OCI-LY1 (cell line): ENCODE measurements at regions not wholly inside any gene's neighbourhood (a gene's known extent, or its start where the extent isn't known, plus 50 kb on each side); places are given as distances from the start of the nearest gene placed in this dataset.

ENCODE experiments used
- H2AFZ ChIP-seq: fragments of 200-600 bp; sonication (generic), shearing (Covaris generic); 2 replicates; pipeline ENCODE4 v1.6.0; 2014; ENCODE audit warnings: antibody characterized with exemption, mild to moderate bottlenecking, low read length
- H3F3A ChIP-seq: fragments of 200-600 bp; sonication (generic), shearing (Covaris generic); 2 replicates; pipeline ENCODE4 v1.6.0; 2014; ENCODE audit warnings: mild to moderate bottlenecking, antibody characterized with exemption, low read length, moderate library complexity; ENCODE audit not compliant: insufficient read depth
- H3K27ac ChIP-seq: fragments of 200-600 bp; sonication (generic); 2 replicates; pipeline ENCODE4 v1.5.1; 2014; ENCODE audit warnings: low read length, mixed run types, mild to moderate bottlenecking, low read depth; ENCODE audit not compliant: poor library complexity, severe bottlenecking
- H3K27me3 ChIP-seq: fragments of 200-600 bp; sonication (generic); 2 replicates; pipeline ENCODE4 v1.6.0; 2014; ENCODE audit warnings: antibody characterized with exemption, mild to moderate bottlenecking, low read length, moderate library complexity; ENCODE audit not compliant: insufficient read depth
- H3K36me3 ChIP-seq: fragments of 200-600 bp; sonication (generic); 2 replicates; pipeline ENCODE4 v1.6.1; 2014; ENCODE audit warnings: mild to moderate bottlenecking, antibody characterized with exemption, low read length, moderate library complexity, mixed read lengths; ENCODE audit not compliant: insufficient read depth
- H3K4me1 ChIP-seq: fragments of 200-600 bp; sonication (generic); 2 replicates; pipeline ENCODE4 v1.5.1; 2014; ENCODE audit warnings: mild to moderate bottlenecking, low read length, moderate library complexity; ENCODE audit not compliant: insufficient read depth, severe bottlenecking
- H3K4me2 ChIP-seq: fragments of 200-600 bp; sonication (generic), shearing (Covaris generic); 2 replicates; pipeline ENCODE4 v1.6.1; 2014; ENCODE audit warnings: low read length
- H3K4me3 ChIP-seq: fragments of 200-600 bp; sonication (generic); 2 replicates; pipeline ENCODE4 v1.5.1; 2014; ENCODE audit warnings: low read length, low read depth, mild to moderate bottlenecking, mixed read lengths; ENCODE audit not compliant: poor library complexity, severe bottlenecking
- H3K79me2 ChIP-seq: fragments of 200-600 bp; shearing (Covaris generic); 2 replicates; pipeline ENCODE4 v1.6.1; 2016; ENCODE audit warnings: mixed run types, low read length, mixed read lengths; ENCODE audit not compliant: insufficient read depth
- H3K9ac ChIP-seq: fragments of 200-600 bp; sonication (generic), shearing (Covaris generic); 2 replicates; pipeline ENCODE4 v1.6.1; 2014; ENCODE audit warnings: mild to moderate bottlenecking, low read length, mixed read lengths
- H3K9me2 ChIP-seq: fragments of 200-600 bp; sonication (generic), shearing (Covaris generic); 2 replicates; pipeline ENCODE4 v1.6.1; 2014; ENCODE audit warnings: low read depth, mild to moderate bottlenecking, low read length, mixed read lengths
- H3K9me3 ChIP-seq: fragments of 200-600 bp; shearing (Covaris generic); 2 replicates; pipeline ENCODE4 v1.6.1; 2014; ENCODE audit warnings: low read length, mixed read lengths
- H4K20me1 ChIP-seq: fragments of 200-600 bp; sonication (generic), shearing (Covaris generic); 2 replicates; pipeline ENCODE4 v1.6.0; 2016; ENCODE audit warnings: mild to moderate bottlenecking, low read length; ENCODE audit not compliant: insufficient read depth
- CTCF ChIP-seq: fragments of 200-600 bp; sonication (generic), shearing (Covaris generic); IDR thresholded peaks from 2 replicates; pipeline ENCODE4 v1.5.1; 2017; ENCODE audit warnings: mild to moderate bottlenecking, antibody characterized with exemption, low read length, moderate library complexity, mixed read lengths
- EZH2 ChIP-seq: fragments of 200-600 bp; sonication (generic), shearing (Covaris generic); IDR thresholded peaks from 2 replicates; pipeline ENCODE4 v1.8.0; 2017; ENCODE audit warnings: borderline replicate concordance, mixed run types, mild to moderate bottlenecking, antibody characterized with exemption, low read length, moderate library complexity, mixed read lengths

GRCh38 chr6:53432318-53433161, 83.8 kb upstream of the ELOVL5 start:
- Histone ChIP-seq H3K9ac (no peak overlapping the region), H3K4me2 (no peak overlapping the region), H2AFZ (no peak overlapping the region), H3K4me1 (no peaks in the 10 kb centered on the region), H3K79me2 (no peaks in the 10 kb centered on the region), H3K9me2 (no peaks in the 10 kb centered on the region), H3K27me3 (no peaks in the 10 kb centered on the region), H3K4me3 (no peak overlapping the region), H3F3A (no peaks in the 10 kb centered on the region), H4K20me1 (no peaks in the 10 kb centered on the region), H3K27ac (no peak overlapping the region), H3K9me3 (no peaks in the 10 kb centered on the region), H3K36me3 (no peaks in the 10 kb centered on the region)
- no peak for TF ChIP-seq CTCF
- TF ChIP-seq EZH2: no peak

DNA sequence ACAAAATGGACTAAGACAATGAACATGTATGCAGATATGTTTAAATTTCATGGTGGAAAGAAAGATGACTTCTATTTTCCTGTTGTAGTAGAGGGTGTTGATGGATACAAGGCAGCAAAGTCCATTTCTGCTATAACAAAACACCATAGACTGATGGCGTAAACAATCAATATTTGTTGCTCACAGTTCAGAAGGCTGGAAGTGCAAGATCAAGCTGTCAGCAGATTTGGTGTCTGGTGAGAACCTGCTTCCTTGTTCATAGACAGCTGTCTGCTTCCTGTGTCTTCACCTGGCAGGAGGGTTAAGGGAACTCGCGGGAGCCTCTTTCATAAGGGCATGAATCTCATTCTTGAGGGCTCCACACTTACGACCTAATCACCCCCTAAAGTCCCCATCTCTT, 83.0 kb upstream of the ELOVL5 start:
- Histone ChIP-seq H3K36me3 (no peaks in the 10 kb centered on the region), H3K4me2 (no peak overlapping the region), H3K4me1 (no peaks in the 10 kb centered on the region), H3K27me3 (no peaks in the 10 kb centered on the region), H3F3A (no peaks in the 10 kb centered on the region), H3K9me2 (no peaks in the 10 kb centered on the region), H3K79me2 (no peaks in the 10 kb centered on the region), H3K4me3 (no peak overlapping the region), H3K9ac (no peak overlapping the region), H4K20me1 (no peaks in the 10 kb centered on the region), H2AFZ (no peak overlapping the region), H3K27ac (no peak overlapping the region), H3K9me3 (no peaks in the 10 kb centered on the region)
- TF ChIP-seq EZH2 (no peak), CTCF (no peak)

- H3K4me2 ChIP-seq: no peak overlapping the region
- H3K9me2 ChIP-seq: no peaks in the 10 kb centered on the region
- TF ChIP-seq CTCF: no peak
- no peak for TF ChIP-seq EZH2
- no peaks in the 10 kb centered on the region for H3K27me3 ChIP-seq
- no peaks in the 10 kb centered on the region for H3K4me1 ChIP-seq
- no peak overlapping the region for H3K4me3 ChIP-seq
- H2AFZ ChIP-seq: no peak overlapping the region
- H4K20me1 ChIP-seq: no peaks in the 10 kb centered on the region
- H3K27ac ChIP-seq: no peak overlapping the region
- H3K9me3 ChIP-seq: no peaks in the 10 kb centered on the region
- no peaks in the 10 kb centered on the region for H3K36me3 ChIP-seq
- no peaks in the 10 kb centered on the region for H3K79me2 ChIP-seq
- no peak overlapping the region for H3K9ac ChIP-seq
- no peaks in the 10 kb centered on the region for H3F3A ChIP-seq
Measured at GRCh38 chr6:53429401-53429800, 80.7 kb upstream of the ELOVL5 start.
